ENCODE measurements at regions not wholly inside any gene's neighbourhood (a gene's known extent, or its start where the extent isn't known, plus 50 kb on each side); places are given as distances from the start of the nearest gene placed in this dataset.

DNA sequence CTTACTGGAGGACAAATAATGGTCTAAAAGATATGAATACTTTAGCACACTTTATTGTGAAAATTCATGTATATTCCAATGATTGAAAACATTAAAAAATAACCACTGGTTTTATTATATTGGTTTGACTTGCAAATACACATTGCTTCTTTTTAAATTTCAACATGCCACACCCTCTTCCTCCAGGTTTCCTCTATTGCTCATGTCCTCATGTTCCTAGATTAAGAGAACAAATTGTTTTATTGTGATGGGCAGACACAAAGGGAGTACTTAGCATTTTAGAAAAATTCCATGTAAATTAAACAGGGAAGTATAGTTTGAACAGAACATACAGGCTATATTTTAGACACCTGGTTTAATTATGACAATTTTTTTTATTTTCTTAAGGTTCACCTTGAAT is 230.6 kb upstream of the GPRIN3 start:
- Histone ChIP-seq H3K27me3 (ENCODE audit: insufficient read depth, low read length) (no peaks in the 10 kb centered on the region), H2BK12ac (ENCODE audit: insufficient read length, low read depth, low read length) (no peak overlapping the region), H2BK120ac (ENCODE audit: low read depth, low read length, poor library complexity, severe bottlenecking) (no peak overlapping the region), H4K5ac (ENCODE audit: insufficient read length, low read depth, low read length) (no peak overlapping the region), H3K79me1 (ENCODE audit: insufficient read depth, low read depth, low read length, poor library complexity, severe bottlenecking) (no peaks in the 10 kb centered on the region), H2BK15ac (ENCODE audit: low read depth, low read length) (no peak overlapping the region), H2AK5ac (ENCODE audit: insufficient read length, low read length) (no peak overlapping the region), H3K23me2 (ENCODE audit: insufficient read length, low read depth, low read length, poor library complexity, severe bottlenecking) (no peaks in the 10 kb centered on the region), H3K4me2 (ENCODE audit: insufficient read depth, insufficient read length, low read length) (no peak overlapping the region), H3T11ph (ENCODE audit: low read length) (no peak overlapping the region), H3K4me1 (ENCODE audit: insufficient read depth, low read length) (no peaks in the 10 kb centered on the region; the same call in 1 of the 2 replicates), H3K9ac (ENCODE audit: extremely low read depth, insufficient read length, low read length) (no peak overlapping the region), H3K23ac (ENCODE audit: insufficient read length, low read depth, low read length) (no peak overlapping the region), H2BK5ac (ENCODE audit: insufficient read length, low read length) (no peak overlapping the region), H2BK20ac (ENCODE audit: low read depth, low read length, poor library complexity, severe bottlenecking) (no peak overlapping the region), H3K56ac (ENCODE audit: insufficient read length, low read depth, low read length) (no peak overlapping the region), H4K20me1 (ENCODE audit: control insufficient read depth, insufficient read depth, insufficient read length) (no peaks in the 10 kb centered on the region), H3K9me3 (ENCODE audit: control insufficient read depth, low read depth, low read length) (no peaks in the 10 kb centered on the region), H4K8ac (replicated peaks; ENCODE audit: insufficient read length, low read depth, low read length) (no peak overlapping the region), H4K91ac (ENCODE audit: insufficient read length, low read depth, low read length) (no peak overlapping the region), H3K79me2 (ENCODE audit: insufficient read depth, low read length) (no peaks in the 10 kb centered on the region), H3K18ac (ENCODE audit: insufficient read length, low read depth, low read length) (no peak overlapping the region), H3K14ac (ENCODE audit: insufficient read depth, low read length) (no peak overlapping the region), H3K27ac (ENCODE audit: insufficient read length, low read depth, low read length) (no peak overlapping the region), H3K4ac (ENCODE audit: low read depth, low read length) (no peak overlapping the region), H2AFZ (ENCODE audit: low read length) (no peak overlapping the region)
- TF ChIP-seq, protein P1, sequence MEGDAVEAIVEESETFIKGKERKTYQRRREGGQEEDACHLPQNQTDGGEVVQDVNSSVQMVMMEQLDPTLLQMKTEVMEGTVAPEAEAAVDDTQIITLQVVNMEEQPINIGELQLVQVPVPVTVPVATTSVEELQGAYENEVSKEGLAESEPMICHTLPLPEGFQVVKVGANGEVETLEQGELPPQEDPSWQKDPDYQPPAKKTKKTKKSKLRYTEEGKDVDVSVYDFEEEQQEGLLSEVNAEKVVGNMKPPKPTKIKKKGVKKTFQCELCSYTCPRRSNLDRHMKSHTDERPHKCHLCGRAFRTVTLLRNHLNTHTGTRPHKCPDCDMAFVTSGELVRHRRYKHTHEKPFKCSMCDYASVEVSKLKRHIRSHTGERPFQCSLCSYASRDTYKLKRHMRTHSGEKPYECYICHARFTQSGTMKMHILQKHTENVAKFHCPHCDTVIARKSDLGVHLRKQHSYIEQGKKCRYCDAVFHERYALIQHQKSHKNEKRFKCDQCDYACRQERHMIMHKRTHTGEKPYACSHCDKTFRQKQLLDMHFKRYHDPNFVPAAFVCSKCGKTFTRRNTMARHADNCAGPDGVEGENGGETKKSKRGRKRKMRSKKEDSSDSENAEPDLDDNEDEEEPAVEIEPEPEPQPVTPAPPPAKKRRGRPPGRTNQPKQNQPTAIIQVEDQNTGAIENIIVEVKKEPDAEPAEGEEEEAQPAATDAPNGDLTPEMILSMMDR (conservative IDR thresholded peaks at IDR 0.05): no peak
- no peaks in the 10 kb centered on the region; a peak in 1 of 5 replicates for H3K9me3 Mint-ChIP-seq
- no peaks in the 10 kb centered on the region for H3K27me3 Mint-ChIP-seq (ENCODE audit: low read depth)
- H3K36me3 Mint-ChIP-seq (ENCODE audit: insufficient read depth in 1 of 3, low read depth in 3 of 3): no peaks in the 10 kb centered on the region
- no peak for DNase-seq
- no peak overlapping the region for H3K4me3 Mint-ChIP-seq
- H3K4me1 Mint-ChIP-seq: peaks cover 11 to 15% of the 10 kb centered on the region in 2 experiments
- no peak overlapping the region for H3K27ac Mint-ChIP-seq

All from H9 (cell line).